H1 (cell line): ENCODE measurements at regions not wholly inside any gene's neighbourhood (a gene's known extent, or its start where the extent isn't known, plus 50 kb on each side); places are given as distances from the start of the nearest gene placed in this dataset.

ENCODE experiments used
- CHD2 ChIP-seq: IDR thresholded peaks from 2 replicates; pipeline ENCODE4 v1.6.1; 2012; ENCODE audit warnings: low read length, improper control_type of control experiment
- GTF2F1 ChIP-seq: IDR thresholded peaks from 2 replicates; pipeline ENCODE4 v1.6.1; 2012; ENCODE audit warnings: low read depth, low read length, improper control_type of control experiment, borderline replicate concordance
- RNF2 ChIP-seq: fragments of 200-900, 300-1000 bp; sonication (generic); IDR thresholded peaks from 2 replicates; pipeline ENCODE4 v1.7.1; 2016; ENCODE audit warnings: borderline replicate concordance, low read depth, mild to moderate bottlenecking, antibody characterized with exemption, low read length; ENCODE audit not compliant: poor library complexity, severe bottlenecking; ENCODE audit errors: missing control alignments
- SP2 ChIP-seq: IDR thresholded peaks from 2 replicates; pipeline ENCODE4 v1.6.1; 2012; ENCODE audit warnings: mild to moderate bottlenecking, low read length, inconsistent platforms

- TF ChIP-seq RNF2 (no peak), CHD2 (no peak), GTF2F1 (no peak), SP2 (no peak)
These were observed 173.5 kb downstream of the KLF13 start for GRCh38 chr15:31499953-31500765.
